Spinal cord (tissue), 9 donors: ENCODE measurements at regions not wholly inside any gene's neighbourhood (a gene's known extent, or its start where the extent isn't known, plus 50 kb on each side); places are given as distances from the start of the nearest gene placed in this dataset.

ENCODE experiments used
- DNase-seq, 6 donors: peaks; one replicate each; pipeline versions ENCODE4 v3.0.0 to v3.0.0-alpha.2; 2013 to 2015; ENCODE audit warnings: low spot score in 6 of 6, low read depth in 4 of 6
- H3K27ac ChIP-seq: one replicate; pipeline ENCODE4 v1.5.1; 2013; ENCODE audit warnings: low read depth, low read length, control low read depth
- H3K27me3 ChIP-seq: one replicate; pipeline ENCODE4 v1.6.1; 2013; ENCODE audit warnings: low read length; ENCODE audit not compliant: control insufficient read depth, insufficient read depth
- H3K36me3 ChIP-seq: one replicate; pipeline ENCODE4 v1.6.1; 2013; ENCODE audit warnings: low read length; ENCODE audit not compliant: control insufficient read depth, insufficient read depth
- H3K4me1 ChIP-seq: one replicate; pipeline ENCODE4 v1.6.1; 2013; ENCODE audit warnings: low read length; ENCODE audit not compliant: control insufficient read depth, insufficient read depth
- H3K4me3 ChIP-seq: one replicate; pipeline ENCODE4 v1.5.1; 2013; ENCODE audit warnings: low read depth, low read length, control low read depth
- H3K9me3 ChIP-seq: one replicate; pipeline ENCODE4 v1.6.1; 2013; ENCODE audit warnings: low read length; ENCODE audit not compliant: control insufficient read depth, insufficient read depth
- WGBS: methylation state at CpG from one replicate; pipeline ENCODE4 v1.1.5; 2013; ENCODE audit warnings: missing lambda C conversion rate; ENCODE audit not compliant: insufficient coverage; 5-methylcytosine and 5-hydroxymethylcytosine counted together
- donor health status: healthy.

- Histone ChIP-seq H3K27me3 (no peaks in the 10 kb centered on the region), H3K4me1 (no peaks in the 10 kb centered on the region), H3K36me3 (no peaks in the 10 kb centered on the region), H3K4me3 (no peak overlapping the region), H3K27ac (no peak overlapping the region), H3K9me3 (no peaks in the 10 kb centered on the region)
- peak in 1 of 6 donors; percentile 90 for DNase-seq
- whole genome bisulfite sequencing, result 83% methylated on average over 1 of the region's 3 CpGs
Measured at GRCh38 chr3:88811096-88811495, 296.3 kb upstream of the EPHA3 start.

GRCh38 chr3:88812576-88812975 is 294.8 kb upstream of the EPHA3 start:
- DNase-seq, result no peak
- Histone ChIP-seq H3K27me3 (no peaks in the 10 kb centered on the region), H3K36me3 (no peaks in the 10 kb centered on the region), H3K27ac (no peak overlapping the region), H3K9me3 (no peaks in the 10 kb centered on the region), H3K4me1 (no peaks in the 10 kb centered on the region), H3K4me3 (no peak overlapping the region)
- no CpG with 5 or more reads among the region's 5 CpGs for WGBS

DNA sequence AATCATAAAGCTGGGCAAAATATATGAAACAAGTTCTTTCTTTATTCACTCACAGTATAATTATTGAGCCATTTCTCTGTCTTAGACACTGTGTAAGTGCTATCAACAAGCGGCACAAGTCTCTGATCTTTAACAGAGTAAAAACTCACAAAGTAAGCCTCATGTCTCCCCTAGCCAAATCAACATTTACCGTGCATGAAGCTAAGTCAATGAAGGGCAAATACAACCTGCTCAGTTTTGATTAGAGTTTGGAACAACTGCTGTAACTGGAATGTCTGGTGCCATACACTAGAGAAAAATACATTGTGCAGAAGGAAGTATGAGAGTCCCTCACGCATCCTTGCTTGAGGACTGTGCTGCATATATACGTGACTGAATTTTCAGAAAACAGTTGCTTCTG is 291.0 kb upstream of the EPHA3 start:
- 95% methylated on average over 2 of the region's 4 CpGs for WGBS

DNA sequence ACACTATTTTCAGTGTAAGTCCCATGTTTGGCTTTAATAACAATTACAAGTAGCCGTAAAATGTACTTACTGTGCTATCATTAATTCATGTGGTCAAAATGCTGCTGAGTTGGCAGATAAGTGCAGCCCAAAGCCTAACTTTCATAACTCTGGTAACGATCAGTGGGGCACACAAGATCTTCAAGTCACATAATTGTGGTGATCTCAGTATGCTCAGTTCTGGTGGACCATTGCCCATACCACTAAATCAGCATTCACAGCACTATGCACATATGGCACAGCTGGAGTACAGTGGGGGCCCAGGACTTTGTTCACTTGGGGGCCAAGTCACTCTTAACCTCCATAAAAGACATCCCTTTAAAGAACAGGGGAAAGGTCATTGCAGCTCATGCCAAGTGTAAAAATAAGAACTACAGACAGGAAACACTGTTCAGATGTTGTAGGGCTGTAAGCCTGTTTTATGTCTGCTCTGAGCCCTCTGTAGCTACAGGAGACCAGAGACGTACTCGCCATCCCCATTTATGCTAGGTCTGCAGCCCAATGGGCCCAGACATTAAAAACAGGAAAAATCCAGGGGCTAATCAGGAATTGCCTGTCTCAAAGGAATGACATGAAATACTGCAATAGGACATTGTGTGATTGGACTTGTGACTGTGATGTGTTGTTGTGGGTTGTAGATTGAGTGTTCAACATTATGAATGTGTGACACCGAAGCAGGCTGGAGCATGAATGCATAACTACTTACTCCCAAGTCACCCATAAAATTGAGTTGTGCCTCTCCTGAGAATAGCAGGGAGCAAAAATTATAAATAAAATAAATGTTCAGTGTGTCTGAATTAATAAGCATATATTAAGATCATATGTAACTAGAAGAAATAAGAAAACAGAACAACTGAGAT is 282.5 kb upstream of the EPHA3 start:
- no peaks in the 10 kb centered on the region for H3K9me3 ChIP-seq

More for the DNA sequence above, 291.0 kb upstream of the EPHA3 start:
- no peak overlapping the region for H3K27ac ChIP-seq
- no peaks in the 10 kb centered on the region for H3K36me3 ChIP-seq
- no peak for DNase-seq
- H3K9me3 ChIP-seq, result no peaks in the 10 kb centered on the region
- H3K4me1 ChIP-seq, result no peaks in the 10 kb centered on the region
- no peak overlapping the region for H3K4me3 ChIP-seq
- H3K27me3 ChIP-seq, result no peaks in the 10 kb centered on the region

DNA sequence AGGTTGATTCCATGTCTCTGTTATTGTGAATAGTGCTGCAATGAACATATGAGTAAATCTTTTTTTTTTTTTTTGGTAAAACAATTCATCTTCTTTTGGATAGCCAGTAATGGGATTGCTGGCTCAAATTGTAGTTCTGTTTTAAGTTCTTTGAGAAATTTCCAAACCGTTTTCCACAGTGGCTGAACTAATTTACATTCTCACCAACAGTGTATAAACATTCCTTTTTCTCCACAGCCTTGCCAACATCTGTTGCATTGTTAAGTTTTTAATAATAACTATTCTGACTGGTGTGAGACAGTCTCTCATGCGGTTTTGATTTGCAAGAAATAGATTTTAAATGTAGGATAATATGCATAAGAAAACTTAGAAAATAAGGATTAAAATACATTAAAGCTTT is 279.0 kb upstream of the EPHA3 start:
- no peaks in the 10 kb centered on the region for H3K27me3 ChIP-seq
- H3K27ac ChIP-seq, result no peak overlapping the region
- no peak for DNase-seq
- H3K9me3 ChIP-seq, result no peaks in the 10 kb centered on the region
- no peaks in the 10 kb centered on the region for H3K36me3 ChIP-seq
- H3K4me3 ChIP-seq, result no peak overlapping the region
- H3K4me1 ChIP-seq, result no peaks in the 10 kb centered on the region
- WGBS, result no CpG with 5 or more reads among the region's 2 CpGs

More for the DNA sequence above, 282.5 kb upstream of the EPHA3 start:
- H3K36me3 ChIP-seq, result no peaks in the 10 kb centered on the region
- no peak overlapping the region for H3K27ac ChIP-seq
- WGBS, result 57% methylated on average over 2 of the region's 5 CpGs
- no peaks in the 10 kb centered on the region for H3K4me1 ChIP-seq
- no peak overlapping the region for H3K4me3 ChIP-seq
- peak in 2 of 6 donors; percentile 3 to 31 for DNase-seq
- H3K27me3 ChIP-seq, result no peaks in the 10 kb centered on the region

DNA sequence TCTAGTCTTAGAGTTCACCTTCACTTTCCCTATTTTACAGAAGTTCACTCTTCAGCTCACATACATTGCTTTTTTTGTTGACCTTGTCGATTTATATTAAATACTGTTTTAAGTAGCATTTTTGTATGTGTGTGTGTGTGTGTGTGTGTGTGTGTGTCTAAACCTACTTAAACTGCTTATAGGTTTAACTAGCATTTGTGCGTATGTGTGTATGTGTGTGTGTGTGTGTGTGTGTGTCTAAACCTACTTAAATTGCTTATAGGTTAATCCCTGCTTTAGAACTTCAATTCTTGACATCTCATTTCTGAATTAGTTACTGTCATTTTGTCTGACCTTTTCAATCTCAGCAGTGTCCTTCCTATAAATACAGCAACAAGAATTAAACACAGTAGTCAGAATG is 254.8 kb upstream of the EPHA3 start:
- WGBS, result no CpG with 5 or more reads among the region's 2 CpGs

GRCh38 chr3:88863196-88863595 is 244.2 kb upstream of the EPHA3 start:
- WGBS, result 100% methylated on average over 1 of the region's 3 CpGs
- H3K9me3 ChIP-seq, result no peaks in the 10 kb centered on the region
- no peaks in the 10 kb centered on the region for H3K36me3 ChIP-seq
- H3K27me3 ChIP-seq, result no peaks in the 10 kb centered on the region
- no peak overlapping the region for H3K4me3 ChIP-seq
- H3K27ac ChIP-seq, result no peak overlapping the region
- no peak for DNase-seq
- H3K4me1 ChIP-seq, result no peaks in the 10 kb centered on the region

More for the DNA sequence above, 254.8 kb upstream of the EPHA3 start:
- no peak overlapping the region for H3K27ac ChIP-seq
- no peak overlapping the region for H3K4me3 ChIP-seq
- no peaks in the 10 kb centered on the region for H3K36me3 ChIP-seq
- no peaks in the 10 kb centered on the region for H3K4me1 ChIP-seq
- no peak for DNase-seq
- H3K27me3 ChIP-seq, result no peaks in the 10 kb centered on the region
- H3K9me3 ChIP-seq, result no peaks in the 10 kb centered on the region

GRCh38 chr3:88876724-88877123 is 230.7 kb upstream of the EPHA3 start:
- Histone ChIP-seq H3K4me1 (no peaks in the 10 kb centered on the region), H3K9me3 (no peaks in the 10 kb centered on the region), H3K27ac (no peak overlapping the region), H3K4me3 (no peak overlapping the region), H3K36me3 (no peaks in the 10 kb centered on the region), H3K27me3 (no peaks in the 10 kb centered on the region)
- no peak for DNase-seq
- WGBS, result no CpG with 5 or more reads among the region's 4 CpGs

DNA sequence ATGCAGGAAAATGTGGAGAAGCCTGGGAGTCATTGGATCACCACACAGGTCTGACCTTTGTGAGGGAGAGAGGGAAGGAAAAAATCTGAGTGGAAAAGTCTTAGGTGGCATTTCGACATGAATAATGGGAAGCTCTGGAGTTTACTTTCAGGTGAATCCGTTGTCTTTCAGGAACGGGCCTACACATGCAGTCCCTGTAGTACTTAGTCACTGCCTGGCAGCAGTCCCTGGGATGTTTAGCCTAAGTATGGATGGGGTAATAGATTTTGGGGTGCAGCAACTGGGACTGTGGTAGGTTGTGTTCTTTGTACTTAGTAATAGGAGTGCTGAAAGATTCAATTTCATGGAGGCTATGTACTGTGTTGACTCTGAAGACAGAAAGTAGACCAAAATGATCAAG is 227.5 kb upstream of the EPHA3 start:
- Histone ChIP-seq H3K36me3 (no peaks in the 10 kb centered on the region), H3K27me3 (no peaks in the 10 kb centered on the region), H3K9me3 (no peaks in the 10 kb centered on the region), H3K4me3 (no peak overlapping the region), H3K27ac (no peak overlapping the region), H3K4me1 (no peaks in the 10 kb centered on the region)
- WGBS, result 96% methylated on average over 3 of the region's 3 CpGs
- DNase-seq, result no peak

GRCh38 chr3:88882121-88882520 is 225.3 kb upstream of the EPHA3 start:
- H3K9me3 ChIP-seq, result no peaks in the 10 kb centered on the region
- DNase-seq, result no peak
- WGBS, result no CpG with 5 or more reads among the region's 2 CpGs
- H3K27ac ChIP-seq, result no peak overlapping the region
- no peaks in the 10 kb centered on the region for H3K4me1 ChIP-seq
- H3K27me3 ChIP-seq, result no peaks in the 10 kb centered on the region
- H3K4me3 ChIP-seq, result no peak overlapping the region
- no peaks in the 10 kb centered on the region for H3K36me3 ChIP-seq
